IMR-90 (cell line): ENCODE measurements at regions not wholly inside any gene's neighbourhood (a gene's known extent, or its start where the extent isn't known, plus 50 kb on each side); places are given as distances from the start of the nearest gene placed in this dataset.

Experiments
- ATAC-seq: fragments of 200-7000 bp; cut with Tn5 transposase; 2 replicates; pipeline ENCODE4 v1.9.1; 2020; ENCODE audit warnings: low read depth, mild to moderate bottlenecking, moderate library complexity
- BruUV-seq: library from RNA; stranded (reverse); fragments of 400-500 nt; replicated peaks from 2 replicates; lab custom pipeline; 2021; lab: Mats Ljungman, UMichigan
- CTCF ChIA-PET: fragments of 300-600 bp; formaldehyde crosslinking; extraction: SDS; loops from one replicate; lab custom pipeline; 2021; ENCODE audit warnings: antibody characterized with exemption; lab: Yijun Ruan, JAX
- POLR2A ChIA-PET: fragments of 300-600 bp; sonication (Branson Sonifier 250); formaldehyde crosslinking; loops from one replicate; lab custom pipeline; 2022; ENCODE audit warnings: antibody characterized with exemption; ENCODE audit not compliant: unreplicated experiment; lab: Charles Lee
- DNase-seq: peaks from one replicate; pipeline ENCODE4 v3.0.0; 2013
- H2AFZ ChIP-seq: replicated peaks from 2 replicates; pipeline ENCODE3; 2013; ENCODE audit warnings: low read length, mild to moderate bottlenecking; ENCODE audit not compliant: poor library complexity
- H2AK5ac ChIP-seq: 2 replicates; pipeline ENCODE4 v1.6.1; 2013; ENCODE audit warnings: low read depth, low read length, inconsistent platforms
- H2AK9ac ChIP-seq: replicated peaks from 2 replicates; pipeline ENCODE3; 2013; ENCODE audit warnings: mild to moderate bottlenecking, low read depth, low read length, moderate library complexity; ENCODE audit not compliant: poor library complexity
- H2BK120ac ChIP-seq: 2 replicates; pipeline ENCODE4 v1.6.1; 2013; ENCODE audit warnings: low read depth, low read length, inconsistent platforms
- H2BK15ac ChIP-seq: 3 replicates; pipeline ENCODE4 v1.6.1; 2013; ENCODE audit warnings: low read depth, low read length, inconsistent platforms
- H2BK20ac ChIP-seq: 2 replicates; pipeline ENCODE4 v1.6.1; 2013; ENCODE audit warnings: low read depth, mild to moderate bottlenecking, inconsistent platforms, low read length, moderate library complexity
- H2BK5ac ChIP-seq: 2 replicates; pipeline ENCODE4 v1.6.1; 2013; ENCODE audit warnings: mild to moderate bottlenecking, low read depth, low read length, inconsistent platforms; ENCODE audit not compliant: poor library complexity, severe bottlenecking
- H3K14ac ChIP-seq: replicated peaks from 2 replicates; pipeline ENCODE4 v1.6.1; 2013; ENCODE audit warnings: low read depth, low read length, inconsistent platforms
- H3K18ac ChIP-seq: 2 replicates; pipeline ENCODE4 v1.6.1; 2013; ENCODE audit warnings: low read depth, low read length, control low read depth
- H3K23ac ChIP-seq: 2 replicates; pipeline ENCODE4 v1.6.1; 2013; ENCODE audit warnings: low read depth, low read length, inconsistent platforms
- H3K27ac ChIP-seq: 2 replicates; pipeline ENCODE4 v1.5.1; 2013; ENCODE audit warnings: mild to moderate bottlenecking, control low read depth, low read length; ENCODE audit not compliant: insufficient read depth
- H3K27me3 ChIP-seq: 2 replicates; pipeline ENCODE4 v1.6.1; 2013; ENCODE audit warnings: low read length; ENCODE audit not compliant: control insufficient read depth, insufficient read depth
- H3K36me3 ChIP-seq: 2 replicates; pipeline ENCODE4 v1.6.1; 2013; ENCODE audit warnings: low read length, mixed read lengths; ENCODE audit not compliant: control insufficient read depth, insufficient read depth
- H3K4ac ChIP-seq: 2 replicates; pipeline ENCODE4 v1.6.1; 2013; ENCODE audit warnings: low read depth, low read length, inconsistent platforms
- H3K4me1 ChIP-seq: 2 replicates; pipeline ENCODE4 v1.6.1; 2013; ENCODE audit warnings: low read length, mixed read lengths; ENCODE audit not compliant: control insufficient read depth, insufficient read depth
- H3K4me2 ChIP-seq: 2 replicates; pipeline ENCODE4 v1.6.1; 2013; ENCODE audit warnings: low read depth, mild to moderate bottlenecking, control low read depth, low read length, moderate library complexity
- H3K4me3 ChIP-seq: 2 replicates; pipeline ENCODE4 v1.5.1; 2013; ENCODE audit warnings: low read depth, mild to moderate bottlenecking, control low read depth, low read length, moderate library complexity; ENCODE audit not compliant: insufficient read depth
- H3K56ac ChIP-seq: 2 replicates; pipeline ENCODE4 v1.6.1; 2013; ENCODE audit warnings: low read length, inconsistent platforms; ENCODE audit not compliant: insufficient read depth; ENCODE audit errors: extremely low read depth
- H3K79me1 ChIP-seq, 2 experiments: 2 replicates each; pipeline ENCODE4 v1.6.1; 2013; ENCODE audit warnings: low read length in 2 of 2, inconsistent platforms in 1 of 2, low read depth in 1 of 2
- H3K9ac ChIP-seq: 2 replicates; pipeline ENCODE4 v1.6.1; 2013; ENCODE audit warnings: low read depth, low read length, control low read depth
- H3K9me1 ChIP-seq: 2 replicates; pipeline ENCODE4 v1.6.1; 2013; ENCODE audit warnings: low read length, inconsistent platforms; ENCODE audit not compliant: insufficient read depth
- H3K9me3 ChIP-seq: 2 replicates; pipeline ENCODE4 v1.6.1; 2013; ENCODE audit warnings: low read length; ENCODE audit not compliant: control insufficient read depth, insufficient read depth
- H4K20me1 ChIP-seq: 2 replicates; pipeline ENCODE4 v1.6.1; 2013; ENCODE audit warnings: low read length, inconsistent platforms; ENCODE audit not compliant: insufficient read depth
- H4K5ac ChIP-seq: 2 replicates; pipeline ENCODE4 v1.6.1; 2013; ENCODE audit warnings: mild to moderate bottlenecking, low read depth, low read length, control low read depth
- H4K8ac ChIP-seq, 2 experiments: 2 replicates each; pipeline ENCODE4 v1.6.1; 2013; ENCODE audit warnings: low read depth in 2 of 2, low read length in 2 of 2, control low read depth in 1 of 2, inconsistent platforms in 1 of 2
- H4K91ac ChIP-seq: 2 replicates; pipeline ENCODE4 v1.6.1; 2013; ENCODE audit warnings: low read depth, low read length, inconsistent platforms; ENCODE audit not compliant: insufficient read depth
- CHD1 ChIP-seq: IDR thresholded peaks from 2 replicates; pipeline ENCODE4 v1.6.1; 2012; ENCODE audit warnings: low read depth, low read length, improper control_type of control experiment
- CTCF ChIP-seq: conservative IDR thresholded peaks from 2 replicates; pipeline ENCODE4 v1.5.1; 2012; ENCODE audit warnings: mild to moderate bottlenecking, low read depth, low read length, improper control_type of control experiment
- ELK1 ChIP-seq: fragments of 150-350 bp; IDR thresholded peaks from 2 replicates; pipeline ENCODE4 v1.6.1; 2016; ENCODE audit warnings: low read depth, mild to moderate bottlenecking, low read length, moderate library complexity, borderline replicate concordance
- MAFK ChIP-seq: IDR thresholded peaks from 2 replicates; pipeline ENCODE4 v1.6.1; 2012; ENCODE audit warnings: low read depth, low read length, improper control_type of control experiment
- MAZ ChIP-seq: IDR thresholded peaks from 2 replicates; pipeline ENCODE4 v1.6.1; 2012; ENCODE audit warnings: low read depth, mild to moderate bottlenecking, low read length, improper control_type of control experiment, moderate library complexity, borderline replicate concordance
- MXI1 ChIP-seq: IDR thresholded peaks from 2 replicates; pipeline ENCODE4 v1.6.1; 2012; ENCODE audit warnings: low read depth, mild to moderate bottlenecking, low read length, moderate library complexity, borderline replicate concordance
- NFE2L2 ChIP-seq: fragments of 150-350 bp; IDR thresholded peaks from 2 replicates; pipeline ENCODE4 v1.6.1; 2016; ENCODE audit warnings: low read depth, mild to moderate bottlenecking, low read length
- RFX5 ChIP-seq: IDR thresholded peaks from 2 replicates; pipeline ENCODE4 v1.8.0; 2012; ENCODE audit warnings: low read depth, mild to moderate bottlenecking, low read length, moderate library complexity
- SMC3 ChIP-seq: fragments of 150-350 bp; IDR thresholded peaks from 2 replicates; pipeline ENCODE4 v1.6.1; 2016; ENCODE audit warnings: low read depth, mild to moderate bottlenecking, antibody characterized with exemption, low read length, moderate library complexity
- WGBS, 2 experiments: methylation state at CpG; one replicate each; pipeline versions ENCODE4 v1.1.5 to v1.1.7; 2013; ENCODE audit warnings: missing lambda C conversion rate in 2 of 2; ENCODE audit not compliant: insufficient read length in 1 of 2; ENCODE audit errors: extremely low coverage in 2 of 2; 5-methylcytosine and 5-hydroxymethylcytosine counted together
- dilution Hi-C: fragments of 300-500 bp; cut with HindIII; formaldehyde crosslinking; loops from one replicate; pipeline ENCODE4 v1.14.3; 2018; ENCODE audit warnings: low sequenced_read_pairs; ENCODE audit not compliant: unreplicated experiment
- in situ Hi-C: fragments of 300-500 bp; cut with MboI; formaldehyde crosslinking; loops from 3 replicates; pipeline ENCODE4 v1.14.3; 2019; ENCODE audit warnings: low sequenced_read_pairs, inconsistent platforms, mixed read lengths
- intact Hi-C: fragments of 100-400 bp; cut with micrococcal nuclease; formaldehyde crosslinking; loops from 2 replicates; pipeline ENCODE4 v1.10.0; 2022

- no peak overlapping the region for H3K56ac ChIP-seq
- H2BK15ac ChIP-seq: no peak overlapping the region
- H2BK120ac ChIP-seq: no peak overlapping the region
- no peak overlapping the region for H4K8ac ChIP-seq
- dilution Hi-C loops: no loop called here
- H3K4ac ChIP-seq: no peak overlapping the region
- no peaks in the 10 kb centered on the region for H4K20me1 ChIP-seq
- no peaks in the 10 kb centered on the region for H3K9me1 ChIP-seq
- H3K9ac ChIP-seq: no peak overlapping the region
- H3K36me3 ChIP-seq: no peaks in the 10 kb centered on the region
- intact Hi-C loops: no loop called here
- no peak overlapping the region for H3K27ac ChIP-seq
- no peaks in the 10 kb centered on the region; the same call in 1 of the 2 replicates for H3K27me3 ChIP-seq
- no peak overlapping the region for H2AK9ac ChIP-seq
- no peak overlapping the region for H2BK5ac ChIP-seq
- no peak overlapping the region for H4K5ac ChIP-seq
- no peak overlapping the region for H4K91ac ChIP-seq
- H3K14ac ChIP-seq: no peak overlapping the region
- no peak overlapping the region for H3K18ac ChIP-seq
- H3K4me3 ChIP-seq: no peak overlapping the region
- in situ Hi-C loops: no loop called here
- no peak overlapping the region for H2AK5ac ChIP-seq
- H3K9me3 ChIP-seq: peaks cover 2% of the 10 kb centered on the region; the same call in 1 of the 2 replicates
- DNase-seq (no peak), ATAC-seq (no peak)
- POLR2A ChIA-PET: no interaction called here
- H3K23ac ChIP-seq: no peak overlapping the region
- no CpG with 5 or more reads among the region's 4 CpGs for WGBS, 2 experiments
- no peak for TF ChIP-seq CHD1
- TF ChIP-seq ELK1: no peak
- no peak for TF ChIP-seq SMC3
- no peak for TF ChIP-seq NFE2L2
- no peak for TF ChIP-seq RFX5
- TF ChIP-seq MAFK: no peak
- no peak for TF ChIP-seq CTCF
- TF ChIP-seq MXI1: no peak
- TF ChIP-seq MAZ: no peak
- no peak overlapping the region for H3K4me2 ChIP-seq
- no TSS peak for BruUV-seq
- H2AFZ ChIP-seq: no peak overlapping the region
- no peaks in the 10 kb centered on the region for H3K79me1 ChIP-seq
- no peak overlapping the region for H2BK20ac ChIP-seq
- H3K4me1 ChIP-seq: no peaks in the 10 kb centered on the region
- CTCF ChIA-PET: interaction anchor here (0.6 to 1.1 kb wide), 2 partner anchors 8 to 178 kb away, joined by 3 read pairs; no protein-coding TSS in a partner anchor
These were observed 117.8 kb upstream of the PRNP start for GRCh38 chr20:4568361-4568959.
